ENCODE measurements at regions not wholly inside any gene's neighbourhood (a gene's known extent, or its start where the extent isn't known, plus 50 kb on each side); places are given as distances from the start of the nearest gene placed in this dataset.

DNA sequence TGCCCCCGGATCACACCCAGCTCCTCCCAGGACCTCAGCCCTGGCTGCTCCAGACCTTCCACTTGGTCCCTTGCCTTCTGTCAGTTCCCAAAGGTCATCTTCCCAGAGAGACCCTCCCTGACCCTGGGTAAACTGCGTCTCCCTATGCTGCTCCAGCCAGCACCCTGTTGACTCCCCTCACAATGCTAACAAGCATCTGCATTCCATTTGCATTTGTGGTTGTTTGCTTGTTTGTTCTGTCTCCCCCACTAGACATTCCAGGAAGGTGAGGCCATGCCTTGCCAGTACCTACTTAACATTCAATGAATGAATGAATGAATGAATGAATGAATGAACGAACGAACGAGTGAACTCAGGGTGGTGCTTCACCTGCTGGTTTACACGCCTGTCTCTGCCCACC lies 171.2 kb downstream of the WSCD1 start (continued):
- TF ChIP-seq SP2 (IDR thresholded peaks at IDR 0.05; ENCODE audit: low read length) = no peak
- no peak for TF ChIP-seq GABPA (IDR thresholded peaks at IDR 0.05; ENCODE audit: borderline replicate concordance, insufficient read depth, low read length)
- no peak for TF ChIP-seq SUZ12 (IDR thresholded peaks at IDR 0.05; ENCODE audit: low read length)

Measured in H1 (cell line).